ENCODE measurements at regions not wholly inside any gene's neighbourhood (a gene's known extent, or its start where the extent isn't known, plus 50 kb on each side); places are given as distances from the start of the nearest gene placed in this dataset.

DNA sequence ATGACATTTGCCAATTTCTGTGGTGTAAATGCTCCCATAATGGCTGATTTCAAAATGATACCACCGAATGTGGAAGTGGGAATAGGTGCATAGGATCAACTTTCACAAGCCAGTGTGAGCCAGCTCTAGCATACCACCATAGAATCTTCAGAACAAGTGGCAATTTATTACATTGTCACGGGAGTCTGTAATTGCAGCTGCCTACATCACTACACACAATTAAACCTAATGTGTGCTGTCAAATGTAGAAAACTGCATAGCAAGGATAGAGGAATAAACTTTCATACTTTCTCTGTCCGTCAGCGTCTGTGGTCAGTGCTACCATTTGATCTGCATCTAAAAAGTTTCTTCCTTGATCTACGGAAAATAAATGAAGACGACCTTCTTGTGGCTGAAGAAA is 417.8 kb upstream of the TOM1L1 start (continued):
- no peak for TF ChIP-seq BCL11A (IDR thresholded peaks at IDR 0.05; ENCODE audit: low read depth, low read length)
- TF ChIP-seq, protein P1, sequence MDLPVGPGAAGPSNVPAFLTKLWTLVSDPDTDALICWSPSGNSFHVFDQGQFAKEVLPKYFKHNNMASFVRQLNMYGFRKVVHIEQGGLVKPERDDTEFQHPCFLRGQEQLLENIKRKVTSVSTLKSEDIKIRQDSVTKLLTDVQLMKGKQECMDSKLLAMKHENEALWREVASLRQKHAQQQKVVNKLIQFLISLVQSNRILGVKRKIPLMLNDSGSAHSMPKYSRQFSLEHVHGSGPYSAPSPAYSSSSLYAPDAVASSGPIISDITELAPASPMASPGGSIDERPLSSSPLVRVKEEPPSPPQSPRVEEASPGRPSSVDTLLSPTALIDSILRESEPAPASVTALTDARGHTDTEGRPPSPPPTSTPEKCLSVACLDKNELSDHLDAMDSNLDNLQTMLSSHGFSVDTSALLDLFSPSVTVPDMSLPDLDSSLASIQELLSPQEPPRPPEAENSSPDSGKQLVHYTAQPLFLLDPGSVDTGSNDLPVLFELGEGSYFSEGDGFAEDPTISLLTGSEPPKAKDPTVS (IDR thresholded peaks at IDR 0.05; ENCODE audit: low read depth, low read length), result no peak
- no peak for TF ChIP-seq CHD4 (IDR thresholded peaks at IDR 0.05)
- TF ChIP-seq RB1 (IDR thresholded peaks at IDR 0.05; ENCODE audit: borderline replicate concordance), result no peak
- no peak for TF ChIP-seq SP1 (IDR thresholded peaks at IDR 0.05; ENCODE audit: low read depth, low read length)
- no peak for TF ChIP-seq CREB1 (IDR thresholded peaks at IDR 0.05; ENCODE audit: low read depth)
- no peak for TF ChIP-seq NFYB (IDR thresholded peaks at IDR 0.05; ENCODE audit: insufficient read depth, low read depth, low read length)
- TF ChIP-seq SMC3 (IDR thresholded peaks at IDR 0.05; ENCODE audit: borderline replicate concordance, low read length), result no peak
- TF ChIP-seq MTA2 (IDR thresholded peaks at IDR 0.05; ENCODE audit: low read depth), result peak; percentile 31; the same call in 1 of the 2 replicates
- TF ChIP-seq, protein P2, sequence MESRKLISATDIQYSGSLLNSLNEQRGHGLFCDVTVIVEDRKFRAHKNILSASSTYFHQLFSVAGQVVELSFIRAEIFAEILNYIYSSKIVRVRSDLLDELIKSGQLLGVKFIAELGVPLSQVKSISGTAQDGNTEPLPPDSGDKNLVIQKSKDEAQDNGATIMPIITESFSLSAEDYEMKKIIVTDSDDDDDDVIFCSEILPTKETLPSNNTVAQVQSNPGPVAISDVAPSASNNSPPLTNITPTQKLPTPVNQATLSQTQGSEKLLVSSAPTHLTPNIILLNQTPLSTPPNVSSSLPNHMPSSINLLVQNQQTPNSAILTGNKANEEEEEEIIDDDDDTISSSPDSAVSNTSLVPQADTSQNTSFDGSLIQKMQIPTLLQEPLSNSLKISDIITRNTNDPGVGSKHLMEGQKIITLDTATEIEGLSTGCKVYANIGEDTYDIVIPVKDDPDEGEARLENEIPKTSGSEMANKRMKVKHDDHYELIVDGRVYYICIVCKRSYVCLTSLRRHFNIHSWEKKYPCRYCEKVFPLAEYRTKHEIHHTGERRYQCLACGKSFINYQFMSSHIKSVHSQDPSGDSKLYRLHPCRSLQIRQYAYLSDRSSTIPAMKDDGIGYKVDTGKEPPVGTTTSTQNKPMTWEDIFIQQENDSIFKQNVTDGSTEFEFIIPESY (IDR thresholded peaks at IDR 0.05), result no peak

DNA sequence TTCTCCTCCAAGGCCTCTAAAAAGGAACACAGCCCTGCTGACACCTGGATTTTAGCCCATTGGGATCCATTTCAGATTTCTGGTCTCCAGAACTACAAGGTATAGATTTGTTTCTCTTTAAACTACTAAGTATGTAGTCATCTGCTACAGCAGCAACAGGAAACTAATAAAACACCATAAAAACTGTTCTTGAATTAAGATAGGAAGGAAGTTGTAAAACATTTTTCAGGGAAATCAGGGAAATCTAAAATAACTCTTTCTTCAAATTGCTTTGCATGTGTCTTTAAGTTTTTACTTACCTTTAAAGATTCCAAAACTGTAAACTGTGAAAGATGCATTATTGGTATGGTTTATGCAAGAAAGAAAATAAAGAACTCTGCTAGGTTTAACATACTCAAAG is 407.0 kb upstream of the TOM1L1 start:
- Histone ChIP-seq H3K4me2 (ENCODE audit: control insufficient read depth, insufficient read depth) (no peak overlapping the region), H3K27ac (ENCODE audit: control insufficient read depth, insufficient read depth) (no peak overlapping the region), H4K20me1 (ENCODE audit: control insufficient read depth, insufficient read depth) (no peaks in the 10 kb centered on the region), H3K9me3 (replicated peaks; ENCODE audit: control insufficient read depth, insufficient read depth, low read length) (no peaks in the 10 kb centered on the region), H3K4me3 (no peak overlapping the region), H3K4me1 (ENCODE audit: control insufficient read depth, insufficient read depth, low read length) (no peaks in the 10 kb centered on the region), H3K9ac (ENCODE audit: control insufficient read depth, insufficient read depth, low read length) (no peak overlapping the region), H3K27me3 (replicated peaks in 1 of 2; ENCODE audit: control insufficient read depth in 2 of 2, insufficient read depth in 2 of 2, low read length in 1 of 2) (no peaks in the 10 kb centered on the region), H3K36me3 (ENCODE audit: control insufficient read depth in 2 of 2, insufficient read depth in 2 of 2, low read length in 1 of 2) (no peaks in the 10 kb centered on the region), H2AFZ (ENCODE audit: control insufficient read depth, low read depth, low read length) (no peak overlapping the region), H3K79me2 (ENCODE audit: control insufficient read depth, insufficient read depth, low read length) (no peaks in the 10 kb centered on the region)
- no peak for FAIRE-seq
- DNase-seq (ENCODE audit: low read depth, low spot score), result no peak
- no peak for ATAC-seq
- POLR2A ChIA-PET, result interaction anchor here (1.2 kb wide), 1 partner anchor 10 kb away, joined by 3 read pairs; no protein-coding TSS in a partner anchor
- intact Hi-C loops (cut with micrococcal nuclease; ENCODE audit: unreplicated experiment) (no loop called here), in situ Hi-C loops (cut with MboI) (no loop called here)
- no peak for TF ChIP-seq CBFB (IDR thresholded peaks at IDR 0.05; ENCODE audit: low read depth)
- no peak for TF ChIP-seq STAT1 (conservative IDR thresholded peaks at IDR 0.05)
- no peak for TF ChIP-seq BCL11A (IDR thresholded peaks at IDR 0.05; ENCODE audit: low read depth, low read length)
- no peak for TF ChIP-seq WRNIP1 (IDR thresholded peaks at IDR 0.05; ENCODE audit: borderline replicate concordance, low read depth, low read length)
- TF ChIP-seq, protein P3, sequence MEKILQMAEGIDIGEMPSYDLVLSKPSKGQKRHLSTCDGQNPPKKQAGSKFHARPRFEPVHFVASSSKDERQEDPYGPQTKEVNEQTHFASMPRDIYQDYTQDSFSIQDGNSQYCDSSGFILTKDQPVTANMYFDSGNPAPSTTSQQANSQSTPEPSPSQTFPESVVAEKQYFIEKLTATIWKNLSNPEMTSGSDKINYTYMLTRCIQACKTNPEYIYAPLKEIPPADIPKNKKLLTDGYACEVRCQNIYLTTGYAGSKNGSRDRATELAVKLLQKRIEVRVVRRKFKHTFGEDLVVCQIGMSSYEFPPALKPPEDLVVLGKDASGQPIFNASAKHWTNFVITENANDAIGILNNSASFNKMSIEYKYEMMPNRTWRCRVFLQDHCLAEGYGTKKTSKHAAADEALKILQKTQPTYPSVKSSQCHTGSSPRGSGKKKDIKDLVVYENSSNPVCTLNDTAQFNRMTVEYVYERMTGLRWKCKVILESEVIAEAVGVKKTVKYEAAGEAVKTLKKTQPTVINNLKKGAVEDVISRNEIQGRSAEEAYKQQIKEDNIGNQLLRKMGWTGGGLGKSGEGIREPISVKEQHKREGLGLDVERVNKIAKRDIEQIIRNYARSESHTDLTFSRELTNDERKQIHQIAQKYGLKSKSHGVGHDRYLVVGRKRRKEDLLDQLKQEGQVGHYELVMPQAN (conservative IDR thresholded peaks at IDR 0.05), result no peak
- SMC1A ChIA-PET (ENCODE audit: uncharacterized antibody, unreplicated experiment), result interaction anchor here (0.8 to 10.0 kb wide), 4 partner anchors 13 to 67 kb away, joined by 3 to 119 read pairs (median 14); no protein-coding TSS in a partner anchor
- CTCF ChIA-PET, result interaction anchor here (1.0 to 1.3 kb wide), 3 partner anchors 10 to 35 kb away, joined by 3 to 5 read pairs (median 4); no protein-coding TSS in a partner anchor
- RAD21 ChIA-PET (ENCODE audit: unreplicated experiment), result interaction anchor here (0.9 to 2.7 kb wide), 3 partner anchors 10 to 67 kb away, joined by 3 to 10 read pairs (median 7); no protein-coding TSS in a partner anchor
- no TSS peak for BruUV-seq (replicated peaks)

All from GM12878 (cell line).